ENCODE measurements at regions not wholly inside any gene's neighbourhood (a gene's known extent, or its start where the extent isn't known, plus 50 kb on each side); places are given as distances from the start of the nearest gene placed in this dataset.

DNA sequence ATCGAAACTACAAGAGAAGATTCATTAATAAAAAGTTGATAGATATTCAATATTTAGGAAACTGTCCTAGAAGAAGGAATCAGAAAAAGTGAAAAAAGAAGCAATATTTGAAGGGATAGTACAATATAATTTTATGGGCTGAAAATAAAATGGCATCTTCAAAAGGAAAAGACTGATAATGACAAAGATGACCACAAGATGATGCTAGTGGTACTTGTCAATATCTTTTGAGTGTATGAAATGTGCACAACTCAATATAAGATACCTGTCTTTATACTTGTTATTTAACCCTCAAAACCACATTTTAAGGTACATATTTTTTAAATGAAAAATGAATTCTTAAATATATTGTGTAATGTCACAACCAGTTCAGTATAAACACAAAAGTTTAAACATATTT lies 1059.6 kb upstream of the RAG2 start:
- no peaks in the 10 kb centered on the region; the same call in 2 of the 3 replicates for H3K9me3 ChIP-seq
- ChIA-PET POLR2A (no interaction called here), CTCF (no interaction called here)
- H3K4me2 ChIP-seq, result no peak overlapping the region
- TF ChIP-seq PBX3 (IDR thresholded peaks at IDR 0.05), result no peak
- WGBS (ENCODE audit: missing lambda C conversion rate), result 2% methylated on average over 1 of the region's 1 CpG
- H3K4me1 ChIP-seq, result no peaks in the 10 kb centered on the region
- no peak overlapping the region for H3K4me3 ChIP-seq
- ATAC-seq, result no peak
- peak in 1 of 2 experiments; percentile 0 for DNase-seq (ENCODE audit: low read depth in 1 of 2, low spot score in 1 of 2)
- no peak for FAIRE-seq
- H3K27ac ChIP-seq, result no peak overlapping the region

DNA sequence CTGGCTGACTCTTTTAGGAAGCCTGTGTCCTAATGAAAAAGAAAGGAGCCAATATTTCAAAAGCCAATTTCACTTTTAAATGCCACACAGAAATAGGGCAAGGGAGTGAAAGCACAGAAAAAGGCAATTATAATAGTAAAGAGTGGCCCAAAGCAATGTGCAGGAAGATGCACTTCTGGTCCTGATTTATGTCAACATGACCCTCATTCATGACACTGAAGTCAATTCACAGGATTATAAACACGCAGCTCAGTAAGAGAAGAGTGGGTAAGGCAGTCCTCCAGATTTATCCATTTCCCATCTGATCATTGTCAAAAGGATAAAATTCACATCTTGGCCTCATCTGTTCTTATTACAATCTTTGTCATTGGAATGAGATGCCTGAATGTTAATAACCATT lies 1049.7 kb upstream of the RAG2 start:
- H3K4me3 ChIP-seq, result no peak overlapping the region
- H3K4me1 ChIP-seq, result no peaks in the 10 kb centered on the region
- ChIA-PET CTCF (no interaction called here), POLR2A (no interaction called here)
- ATAC-seq, result no peak
- H3K4me2 ChIP-seq, result no peak overlapping the region
- no peak for FAIRE-seq
- 0% methylated on average over 1 of the region's 1 CpG for WGBS (ENCODE audit: missing lambda C conversion rate)
- no peak for DNase-seq (ENCODE audit: low read depth in 1 of 2, low spot score in 1 of 2)
- H3K9me3 ChIP-seq, result no peaks in the 10 kb centered on the region; the same call in 2 of the 3 replicates
- H3K27ac ChIP-seq, result no peak overlapping the region
- TF ChIP-seq HEYL (CRISPR knock-in tag; IDR thresholded peaks at IDR 0.05) (no peak), CBX2 (IDR thresholded peaks at IDR 0.05; ENCODE audit: borderline replicate concordance, low read depth) (no peak), NFE2L2 (conservative IDR thresholded peaks at IDR 0.05; ENCODE audit: low read length) (no peak), HES2 (IDR thresholded peaks at IDR 0.05) (no peak), TP53 (CRISPR knock-in tag; IDR thresholded peaks at IDR 0.05) (no peak), HDAC2 (IDR thresholded peaks at IDR 0.05) (no peak), BHLHE40 (IDR thresholded peaks at IDR 0.05; ENCODE audit: low read depth, low read length) (no peak), CHD4 (IDR thresholded peaks at IDR 0.05; ENCODE audit: borderline replicate concordance) (no peak)

DNA sequence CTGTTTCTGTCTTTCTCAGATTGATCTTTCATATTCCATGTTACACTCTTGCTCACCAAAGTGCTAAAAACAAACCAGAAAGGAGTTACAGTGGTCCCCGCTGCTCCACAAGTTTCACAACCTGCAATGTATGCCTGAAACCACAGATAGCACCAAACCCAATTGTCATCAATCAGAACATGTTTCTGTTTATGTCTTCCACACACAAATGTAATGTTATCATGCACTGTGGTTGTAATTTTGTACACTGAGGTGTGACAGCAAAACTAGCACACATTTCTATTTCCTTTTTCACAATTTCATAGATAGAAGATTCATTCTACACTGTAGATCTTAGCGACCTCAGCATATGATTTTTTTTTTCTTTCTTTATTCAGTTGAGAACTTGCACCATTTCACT lies 1045.9 kb upstream of the RAG2 start:
- CTCF ChIA-PET, result no interaction called here
- Histone ChIP-seq H3K4me1 (no peaks in the 10 kb centered on the region), H3K27ac (no peak overlapping the region), H3K9me3 (peaks cover 2% of the 10 kb centered on the region; the same call in 1 of the 3 replicates), H3K4me3 (no peak overlapping the region), H3K4me2 (no peak overlapping the region)
- POLR2A ChIA-PET, result no interaction called here
- DNase-seq (ENCODE audit: low read depth in 1 of 2, low spot score in 1 of 2) (no peak), ATAC-seq (no peak), FAIRE-seq (no peak)
- 3% methylated on average over 2 of the region's 2 CpGs for WGBS (ENCODE audit: missing lambda C conversion rate)
- TF ChIP-seq NPAS2 (CRISPR knock-in tag; IDR thresholded peaks at IDR 0.05; ENCODE audit: borderline replicate concordance) (no peak), EHF (CRISPR knock-in tag; IDR thresholded peaks at IDR 0.05) (no peak), REST (IDR thresholded peaks at IDR 0.05) (no peak), KDM1A (IDR thresholded peaks at IDR 0.05; ENCODE audit: low read depth) (no peak), NR3C1 (IDR thresholded peaks at IDR 0.05) (no peak), HEYL (CRISPR knock-in tag; IDR thresholded peaks at IDR 0.05) (no peak), CEBPB (IDR thresholded peaks at IDR 0.05) (no peak), MAFK (IDR thresholded peaks at IDR 0.05; ENCODE audit: partially characterized antibody) (no peak), RFX5 (IDR thresholded peaks at IDR 0.05) (no peak), FOXS1 (CRISPR knock-in tag; IDR thresholded peaks at IDR 0.05) (no peak), SMC3 (IDR thresholded peaks at IDR 0.05) (no peak), ATOH8 (CRISPR knock-in tag; IDR thresholded peaks at IDR 0.05; ENCODE audit: low read depth) (no peak), HDAC2 (IDR thresholded peaks at IDR 0.05) (no peak), ZFP36 (IDR thresholded peaks at IDR 0.05; ENCODE audit: borderline replicate concordance, partially characterized antibody) (no peak)
